Activated CD8-positive, alpha-beta memory T cell treated with anti-CD3 and anti-CD28 coated beads, Interleukin-2, amount 10 ng/mL, durations not matched to agents 7 days and 5 days (primary cell): ENCODE measurements at regions not wholly inside any gene's neighbourhood (a gene's known extent, or its start where the extent isn't known, plus 50 kb on each side); places are given as distances from the start of the nearest gene placed in this dataset.
"Not testable (repeated sequence)": the region's sequence is repeated elsewhere in the genome, so short reads cannot be mapped to it uniquely, and the experiment has no call there.

ENCODE experiments used
- ATAC-seq: fragments of 150-1000 bp; cut with Tn5 transposase; one replicate; pipeline ENCODE4 v1.10.0; 2021; ENCODE audit warnings: moderate library complexity
- CTCF ChIA-PET: fragments of 350-600 bp; sonication (Branson Sonifier 250); formaldehyde crosslinking; loops from one replicate; lab custom pipeline; 2021; ENCODE audit warnings: antibody characterized with exemption; lab: Charles Lee
- DNase-seq: peaks from one replicate; pipeline ENCODE4 v3.0.0-alpha.2; 2020
- H3K27ac Mint-ChIP-seq: one replicate; pipeline ENCODE4 v1.8.0; 2021; ENCODE audit warnings: mild to moderate bottlenecking, mixed read lengths
- H3K27me3 Mint-ChIP-seq: one replicate; pipeline ENCODE4 v1.8.0; 2021; ENCODE audit warnings: mixed read lengths
- H3K36me3 Mint-ChIP-seq: one replicate; pipeline ENCODE4 v1.8.0; 2021; ENCODE audit warnings: mild to moderate bottlenecking, mixed read lengths
- H3K4me1 Mint-ChIP-seq: one replicate; pipeline ENCODE4 v1.8.0; 2021; ENCODE audit warnings: mixed read lengths
- H3K4me3 Mint-ChIP-seq: one replicate; pipeline ENCODE4 v1.8.0; 2021; ENCODE audit warnings: mild to moderate bottlenecking, moderate library complexity, mixed read lengths
- H3K9me3 Mint-ChIP-seq: one replicate; pipeline ENCODE4 v1.8.0; 2022; ENCODE audit warnings: low read depth, mixed read lengths

DNA sequence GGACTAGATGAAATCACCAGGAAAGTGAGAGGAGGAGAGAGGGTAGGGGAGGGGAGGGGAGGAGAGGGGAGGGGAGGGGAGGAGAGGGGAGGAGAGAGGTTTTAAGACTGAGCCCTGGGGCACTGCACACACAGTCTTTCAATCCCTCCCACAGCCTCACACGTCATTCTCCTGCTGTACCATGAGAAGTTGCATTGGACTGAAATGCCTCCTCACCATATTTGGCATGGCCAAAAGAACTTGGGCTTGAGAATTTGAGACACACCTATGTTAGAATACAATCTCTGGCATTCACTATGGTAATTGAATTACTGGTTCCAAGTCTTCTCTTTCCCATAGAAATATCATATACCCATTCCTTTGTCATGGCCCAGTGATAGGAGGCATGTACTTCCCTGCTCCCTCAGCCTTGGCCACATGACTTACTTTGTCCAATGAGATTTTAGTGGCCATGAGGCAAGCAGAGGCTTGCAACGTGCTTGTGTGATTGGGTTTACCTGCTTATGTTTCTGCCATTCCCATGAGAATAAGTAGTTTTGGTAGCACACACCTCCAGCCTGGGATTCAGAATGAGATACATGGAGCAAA is 133.3 kb upstream of the SMARCA2 start:
- Mint-ChIP-seq H3K36me3 (no peaks in the 10 kb centered on the region), H3K27me3 (peaks cover 36% of the 10 kb centered on the region), H3K4me3 (no peak overlapping the region), H3K27ac (no peak overlapping the region), H3K9me3 (no peaks in the 10 kb centered on the region), H3K4me1 (peaks cover 7% of the 10 kb centered on the region)
- CTCF ChIA-PET = no interaction called here
- DNase-seq = no peak
- ATAC-seq = no peak

DNA sequence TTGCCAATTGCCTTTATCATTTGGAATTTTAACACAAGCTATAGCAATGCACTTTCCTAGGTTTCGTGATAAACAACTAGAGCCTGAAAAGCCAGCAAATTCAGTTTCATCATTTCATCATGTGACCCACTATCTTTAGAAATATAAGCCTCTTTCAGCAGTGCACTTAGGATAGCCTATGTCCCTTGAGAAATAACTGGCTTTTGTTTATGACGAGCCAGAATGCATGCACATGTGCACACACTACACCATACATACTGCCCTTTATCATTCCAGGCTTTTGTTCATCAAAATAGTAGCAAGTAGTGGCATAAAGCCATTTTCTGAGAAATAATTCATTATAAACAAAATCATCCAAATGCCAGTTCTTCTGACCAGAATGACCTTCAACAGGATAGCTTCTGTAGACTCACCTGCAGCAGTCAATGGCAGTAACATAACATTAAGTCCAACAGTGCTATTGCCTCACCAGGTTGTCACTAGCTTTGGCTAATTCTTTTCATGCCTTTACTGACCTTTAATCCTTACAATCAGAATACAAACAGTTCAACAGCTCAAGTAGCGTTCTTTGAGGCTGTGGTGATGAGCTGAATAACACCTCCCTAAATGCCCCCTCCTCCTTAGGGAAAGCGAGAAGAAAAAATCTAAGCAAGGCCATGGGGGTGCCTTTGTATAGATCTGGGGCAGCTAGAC is 132.3 kb upstream of the SMARCA2 start:
- DNase-seq = no peak
- no peak overlapping the region for H3K27ac Mint-ChIP-seq
- no peaks in the 10 kb centered on the region for H3K9me3 Mint-ChIP-seq
- CTCF ChIA-PET = no interaction called here
- no peak for ATAC-seq
- no peaks in the 10 kb centered on the region for H3K36me3 Mint-ChIP-seq
- H3K4me3 Mint-ChIP-seq = no peak overlapping the region
- H3K27me3 Mint-ChIP-seq = peaks cover 34% of the 10 kb centered on the region
- no peaks in the 10 kb centered on the region for H3K4me1 Mint-ChIP-seq

DNA sequence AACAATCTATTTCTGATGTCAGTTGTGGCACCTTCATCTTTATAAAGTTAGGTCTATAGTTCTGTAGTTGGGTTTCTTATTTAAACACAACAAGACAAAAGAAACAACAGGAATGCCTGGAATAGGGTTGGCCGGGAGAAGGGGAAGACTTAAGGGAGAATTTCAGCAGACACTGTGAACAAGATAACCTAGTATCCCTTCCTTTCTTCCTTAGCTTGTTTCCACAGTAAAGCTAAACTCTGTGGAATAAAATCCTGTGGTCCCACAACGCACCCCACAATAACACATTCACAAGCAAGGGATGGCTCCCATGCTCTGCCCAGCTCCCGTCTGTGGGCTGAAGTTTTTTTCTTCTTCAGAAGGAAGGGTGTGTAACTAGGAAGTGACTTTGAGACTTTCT is 124.9 kb upstream of the SMARCA2 start:
- Mint-ChIP-seq H3K36me3 (no peaks in the 10 kb centered on the region), H3K27me3 (peaks cover 46% of the 10 kb centered on the region), H3K9me3 (no peaks in the 10 kb centered on the region), H3K4me3 (no peak overlapping the region), H3K4me1 (no peaks in the 10 kb centered on the region), H3K27ac (no peak overlapping the region)
- CTCF ChIA-PET = no interaction called here
- ATAC-seq = no peak
- no peak for DNase-seq

DNA sequence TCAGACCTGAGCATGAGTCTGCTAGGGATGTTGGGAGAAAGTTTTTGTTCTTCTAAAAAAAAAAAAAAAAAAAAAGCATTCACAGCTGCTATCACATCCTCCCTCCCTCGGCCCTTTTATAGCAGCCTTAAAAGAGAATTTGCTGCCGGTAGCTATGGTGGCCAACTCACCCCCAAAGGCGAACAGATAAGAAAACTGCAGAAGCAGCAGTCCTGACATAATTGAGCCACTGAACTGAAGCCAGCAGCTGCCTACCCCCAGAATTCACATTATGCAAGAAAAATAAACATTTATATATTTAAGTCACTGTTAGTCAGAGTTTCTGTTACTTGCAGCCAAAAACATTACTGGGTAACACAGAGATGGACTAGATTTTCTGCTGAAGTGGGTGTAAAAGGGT is 124.3 kb upstream of the SMARCA2 start:
- Mint-ChIP-seq H3K4me3 (no peak overlapping the region), H3K27me3 (peaks cover 47% of the 10 kb centered on the region), H3K9me3 (no peaks in the 10 kb centered on the region), H3K4me1 (no peaks in the 10 kb centered on the region), H3K36me3 (no peaks in the 10 kb centered on the region), H3K27ac (no peak overlapping the region)
- CTCF ChIA-PET = interaction anchor here (1.1 kb wide), 1 partner anchor 53 kb away, joined by 3 read pairs; no protein-coding TSS in a partner anchor
- DNase-seq (no peak), ATAC-seq (no peak)

DNA sequence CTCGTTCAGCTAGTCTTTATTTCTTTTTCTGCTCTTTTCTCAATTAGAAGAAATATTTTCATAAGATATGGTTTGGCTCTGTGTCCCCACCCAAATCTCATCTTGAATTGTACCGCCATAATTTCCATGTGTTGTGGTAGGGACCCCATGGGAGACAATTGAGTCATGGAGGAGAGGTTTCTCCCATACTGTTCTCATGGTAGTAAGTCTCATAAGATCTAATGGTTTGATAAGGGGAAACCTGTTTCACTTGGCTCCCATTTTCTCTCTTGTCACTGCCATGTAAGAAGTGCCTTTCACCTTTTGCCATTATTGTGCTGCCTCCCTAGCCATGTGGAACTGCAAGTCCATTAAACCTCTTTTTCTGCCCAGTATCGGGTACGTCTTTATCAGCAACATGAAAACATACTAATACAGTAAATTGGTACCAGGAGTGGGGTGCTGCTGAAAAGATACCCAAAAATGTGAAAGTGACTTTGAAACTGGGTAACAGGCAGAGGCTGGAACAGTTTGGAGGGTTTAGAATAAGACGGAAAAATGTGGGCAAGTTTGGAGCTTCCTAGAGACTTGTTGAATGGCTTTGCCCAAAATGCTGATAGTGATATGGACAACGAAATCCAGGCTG is 112.0 kb upstream of the SMARCA2 start:
- H3K27ac Mint-ChIP-seq, ATAC-seq, H3K4me1 Mint-ChIP-seq, CTCF ChIA-PET, DNase-seq, H3K36me3 Mint-ChIP-seq, H3K9me3 Mint-ChIP-seq, H3K4me3 Mint-ChIP-seq: not testable (repeated sequence)
- peaks cover 10% of the 10 kb centered on the region for H3K27me3 Mint-ChIP-seq

DNA sequence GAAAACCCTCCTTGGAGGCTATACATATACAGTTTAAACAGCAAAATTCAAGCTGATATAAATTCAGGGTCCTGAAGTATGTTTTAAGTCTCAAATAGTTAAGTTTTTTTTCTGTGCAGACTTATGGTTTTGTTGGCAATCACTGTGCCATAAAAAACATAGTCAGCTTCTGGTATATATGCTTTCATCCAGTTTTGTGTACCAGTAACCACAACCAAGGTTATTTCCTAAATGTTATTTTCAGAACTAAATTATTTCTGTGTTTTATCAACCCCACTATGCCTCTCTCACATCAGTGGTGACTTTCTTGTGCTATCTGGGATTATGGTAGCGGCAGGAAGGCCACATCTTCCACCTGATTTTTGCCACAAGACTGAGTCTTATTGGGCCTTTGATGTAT is 107.7 kb upstream of the SMARCA2 start:
- no peak overlapping the region for H3K27ac Mint-ChIP-seq
- peaks cover 1% of the 10 kb centered on the region for H3K36me3 Mint-ChIP-seq
- peaks cover 8% of the 10 kb centered on the region for H3K9me3 Mint-ChIP-seq
- H3K27me3 Mint-ChIP-seq = no peaks in the 10 kb centered on the region
- H3K4me3 Mint-ChIP-seq = no peak overlapping the region
- no peak for ATAC-seq
- H3K4me1 Mint-ChIP-seq = no peaks in the 10 kb centered on the region
- CTCF ChIA-PET = no interaction called here
- DNase-seq = no peak

DNA sequence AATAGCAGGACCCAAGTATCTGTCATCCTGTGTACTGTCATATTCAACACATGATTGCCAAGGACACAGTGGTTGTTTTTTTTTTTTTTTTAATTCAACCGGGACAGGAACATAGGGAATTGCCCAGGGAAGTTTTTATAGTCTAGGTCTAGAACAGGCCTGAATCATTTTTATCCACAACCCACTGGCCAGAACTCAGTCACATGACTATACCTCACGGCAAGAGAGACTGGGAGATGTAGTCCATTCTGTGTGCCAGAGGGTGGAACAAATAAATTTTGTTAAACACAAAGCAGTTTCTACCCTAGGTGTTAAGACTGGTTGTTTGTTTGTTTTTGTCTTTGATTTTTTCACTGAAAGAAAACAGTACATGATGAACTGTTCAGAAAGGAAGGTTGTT is 105.8 kb upstream of the SMARCA2 start:
- no peak overlapping the region for H3K27ac Mint-ChIP-seq
- H3K4me1 Mint-ChIP-seq = no peaks in the 10 kb centered on the region
- ATAC-seq = no peak
- DNase-seq = no peak
- no peak overlapping the region for H3K4me3 Mint-ChIP-seq
- H3K36me3 Mint-ChIP-seq = peaks cover 1% of the 10 kb centered on the region
- peaks cover 4% of the 10 kb centered on the region for H3K9me3 Mint-ChIP-seq
- H3K27me3 Mint-ChIP-seq = no peaks in the 10 kb centered on the region
- CTCF ChIA-PET = no interaction called here

DNA sequence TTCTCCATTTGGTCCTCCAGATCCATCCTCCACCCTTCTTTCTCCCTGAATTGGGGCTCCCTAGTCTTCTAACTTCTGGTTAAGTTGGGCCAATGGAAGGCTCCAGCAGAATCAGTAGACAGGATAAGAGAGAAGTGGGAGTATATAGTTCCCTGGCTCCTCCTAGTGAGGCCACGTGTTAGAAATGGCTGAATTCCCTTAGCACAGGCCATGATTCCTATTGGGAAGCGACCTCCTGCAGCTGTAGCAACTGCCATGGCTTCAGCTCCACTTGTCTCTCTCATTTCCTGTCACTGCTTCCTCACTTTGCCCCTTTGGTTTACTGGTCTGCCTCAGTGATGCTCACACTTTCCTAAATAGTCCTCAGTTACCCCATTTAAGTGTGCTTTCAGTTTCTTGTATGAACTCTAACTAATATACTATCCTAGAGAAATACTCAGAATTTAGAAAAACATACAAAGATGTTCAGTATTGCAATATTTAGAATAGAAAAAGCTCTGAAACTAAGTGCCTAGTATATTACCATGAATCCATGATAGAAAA is 104.8 kb upstream of the SMARCA2 start:
- CTCF ChIA-PET = no interaction called here
- DNase-seq = no peak
- Mint-ChIP-seq H3K27ac (no peak overlapping the region), H3K9me3 (no peaks in the 10 kb centered on the region), H3K36me3 (peaks cover 1% of the 10 kb centered on the region), H3K4me3 (no peak overlapping the region), H3K4me1 (no peaks in the 10 kb centered on the region), H3K27me3 (peaks cover 2% of the 10 kb centered on the region)
- no peak for ATAC-seq

DNA sequence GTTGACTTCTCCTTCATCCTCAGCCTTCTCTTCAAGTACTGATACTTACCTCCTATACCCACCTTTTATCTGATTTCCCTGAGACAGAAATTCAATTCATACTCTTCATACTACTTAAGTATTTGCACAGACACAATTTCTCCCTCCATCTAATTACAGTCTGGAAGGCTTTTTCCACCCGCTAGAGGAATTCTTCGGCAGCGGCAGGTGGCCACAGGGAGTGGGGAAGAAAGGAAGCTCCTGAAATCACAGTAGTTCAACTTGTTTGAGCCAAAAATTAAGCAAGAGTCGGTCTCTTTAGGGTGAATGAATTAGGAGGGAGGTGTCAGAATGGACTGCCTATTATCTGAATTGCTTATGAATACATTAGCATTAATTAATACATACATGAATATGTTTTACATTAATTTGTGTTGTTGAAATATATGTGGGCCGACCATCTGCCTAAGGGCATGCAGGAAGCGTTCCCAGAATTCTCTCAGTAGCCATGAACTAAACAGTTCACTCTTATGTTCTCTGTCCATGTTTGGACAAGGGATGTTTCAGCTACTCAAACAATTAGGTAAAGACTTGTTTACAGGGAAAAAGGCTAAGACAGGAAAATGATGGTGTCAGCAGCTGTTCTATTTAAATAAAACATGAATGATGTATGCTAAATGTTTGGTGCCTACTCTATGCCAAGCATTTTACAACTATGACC is 101.4 kb upstream of the SMARCA2 start:
- Mint-ChIP-seq H3K27ac (no peak overlapping the region), H3K9me3 (no peaks in the 10 kb centered on the region), H3K4me1 (no peaks in the 10 kb centered on the region), H3K36me3 (peaks cover 1% of the 10 kb centered on the region), H3K4me3 (no peak overlapping the region), H3K27me3 (peaks cover 14% of the 10 kb centered on the region)
- DNase-seq = no peak
- ATAC-seq = no peak
- CTCF ChIA-PET = no interaction called here

DNA sequence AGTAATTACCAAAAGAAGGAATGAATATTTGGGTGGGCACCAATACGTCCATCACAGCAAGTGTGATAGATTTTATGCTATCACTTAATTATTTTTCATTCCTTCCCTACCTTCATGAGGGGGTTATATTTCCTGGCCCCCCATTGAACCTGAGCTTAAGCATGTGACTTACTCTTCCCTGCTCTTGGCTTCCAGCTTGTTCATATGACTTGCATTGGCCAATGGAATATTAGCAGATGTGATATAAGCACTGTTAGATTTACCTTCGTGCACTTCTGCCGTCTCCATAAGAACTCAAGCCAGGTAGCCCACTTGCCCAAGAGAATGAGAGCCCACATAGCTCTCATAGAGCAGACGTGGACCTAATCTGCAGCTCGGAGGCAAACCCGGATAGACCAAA is 99.1 kb upstream of the SMARCA2 start:
- no peak for ATAC-seq
- CTCF ChIA-PET = no interaction called here
- H3K4me3 Mint-ChIP-seq = no peak overlapping the region

DNA sequence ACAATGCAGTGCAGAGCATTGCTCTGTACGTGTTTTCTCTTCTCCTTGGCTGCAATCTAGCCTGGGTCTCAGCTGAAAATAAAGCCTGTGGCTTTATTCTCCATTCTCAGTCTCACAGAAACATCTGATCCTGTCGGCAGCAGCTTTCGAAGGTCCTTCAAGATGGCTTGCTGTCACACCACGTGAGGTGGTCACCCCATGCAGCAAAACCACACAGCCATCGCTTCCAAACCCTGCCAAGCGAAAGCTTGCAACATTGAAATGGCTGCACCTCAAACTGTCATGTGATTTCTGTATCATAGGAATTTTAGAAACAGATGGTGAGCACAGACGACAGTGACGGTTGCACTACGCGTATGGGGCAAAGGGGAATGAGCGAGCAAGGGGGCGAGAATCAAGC is 98.5 kb upstream of the SMARCA2 start:
- H3K27ac Mint-ChIP-seq = no peak overlapping the region
- H3K4me3 Mint-ChIP-seq = no peak overlapping the region
- H3K4me1 Mint-ChIP-seq = no peaks in the 10 kb centered on the region
- ATAC-seq = no peak
- CTCF ChIA-PET = no interaction called here
- peaks cover 24% of the 10 kb centered on the region for H3K27me3 Mint-ChIP-seq
- H3K9me3 Mint-ChIP-seq = no peaks in the 10 kb centered on the region
- no peak for DNase-seq
- H3K36me3 Mint-ChIP-seq = peaks cover under 1% of the 10 kb centered on the region

More for the DNA sequence above, 99.1 kb upstream of the SMARCA2 start:
- Mint-ChIP-seq H3K4me1 (no peaks in the 10 kb centered on the region), H3K27ac (no peak overlapping the region), H3K27me3 (peaks cover 24% of the 10 kb centered on the region), H3K36me3 (peaks cover 1% of the 10 kb centered on the region), H3K9me3 (no peaks in the 10 kb centered on the region)
- DNase-seq = no peak

DNA sequence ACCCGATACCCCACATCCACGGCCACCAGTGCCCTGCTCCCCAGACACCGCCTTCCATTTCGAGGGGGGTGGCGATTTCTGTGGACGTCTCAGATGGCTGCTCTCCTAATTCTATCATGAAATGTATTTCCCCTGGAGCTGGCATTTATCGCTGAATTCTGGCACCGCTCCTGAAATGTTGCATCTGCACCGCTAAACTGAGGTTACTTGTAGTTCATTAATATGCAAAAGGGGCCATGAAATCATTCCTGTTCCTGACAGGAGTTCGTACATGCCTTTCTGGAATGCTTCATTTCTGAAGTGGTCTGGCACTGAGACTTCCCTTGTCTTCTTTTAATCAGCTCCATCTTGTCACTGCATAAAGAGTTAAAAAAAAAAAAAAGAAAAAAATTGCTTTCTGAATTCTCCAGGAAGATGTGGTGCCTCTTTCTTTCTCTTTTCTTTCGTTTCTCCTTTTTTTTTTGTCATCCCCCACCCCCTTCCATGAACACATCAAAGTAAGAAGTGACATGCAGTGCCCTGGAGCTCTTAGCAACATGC is 97.7 kb upstream of the SMARCA2 start:
- H3K4me1 Mint-ChIP-seq = no peaks in the 10 kb centered on the region
- DNase-seq (no peak), ATAC-seq (no peak)
- H3K9me3 Mint-ChIP-seq = peaks cover 5% of the 10 kb centered on the region
- H3K4me3 Mint-ChIP-seq = no peak overlapping the region
- no peaks in the 10 kb centered on the region for H3K36me3 Mint-ChIP-seq
- no peak overlapping the region for H3K27ac Mint-ChIP-seq
- H3K27me3 Mint-ChIP-seq = peaks cover 24% of the 10 kb centered on the region
- CTCF ChIA-PET = no interaction called here

DNA sequence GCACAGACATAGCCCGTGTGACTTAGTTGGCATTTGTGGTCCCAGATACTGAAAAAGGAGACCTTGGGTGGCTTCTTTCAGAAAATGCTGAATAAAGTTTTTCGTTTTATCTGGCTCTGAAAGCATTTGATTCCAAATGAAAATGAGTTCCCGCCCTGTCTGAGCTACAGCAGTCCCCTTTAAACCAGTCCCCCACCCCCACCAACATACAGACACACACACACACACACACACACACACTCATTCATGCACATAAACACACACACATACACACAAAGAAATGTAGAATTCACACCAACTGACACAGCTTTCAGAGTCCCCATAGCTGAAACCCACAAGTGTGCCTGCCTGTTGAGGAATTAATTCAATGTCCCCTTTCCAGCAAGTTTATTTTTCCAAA is 97.0 kb upstream of the SMARCA2 start:
- CTCF ChIA-PET = interaction anchor here (1.3 kb wide), 1 partner anchor 21 kb away, joined by 3 read pairs; no protein-coding TSS in a partner anchor
- no peak overlapping the region for H3K27ac Mint-ChIP-seq
- peaks cover 7% of the 10 kb centered on the region for H3K9me3 Mint-ChIP-seq
- DNase-seq = no peak
- H3K27me3 Mint-ChIP-seq = peaks cover 24% of the 10 kb centered on the region
- no peak for ATAC-seq
- no peak overlapping the region for H3K4me3 Mint-ChIP-seq
- no peaks in the 10 kb centered on the region for H3K4me1 Mint-ChIP-seq
- H3K36me3 Mint-ChIP-seq = no peaks in the 10 kb centered on the region
